Gastrocnemius medialis (tissue), 4 donors: ENCODE measurements at regions not wholly inside any gene's neighbourhood (a gene's known extent, or its start where the extent isn't known, plus 50 kb on each side); places are given as distances from the start of the nearest gene placed in this dataset.

ENCODE experiments used
- ATAC-seq, 2 donors: fragments of 150-250 bp; one replicate each; pipeline ENCODE4 v1.9.1; 2016
- DNase-seq, 2 donors: peaks; one replicate each; pipeline ENCODE4 v3.0.0-alpha.2; 2019
- H3K27ac ChIP-seq, 4 donors: fragments of 200-600 bp; sonication (generic); 1 replicate in 1 of 4; 2 replicates in 3 of 4; pipeline ENCODE4 v1.5.1; 2016 to 2018; ENCODE audit warnings: mild to moderate bottlenecking in 2 of 4, moderate library complexity in 1 of 4
- H3K27me3 ChIP-seq, 3 donors: fragments of 200-600 bp; sonication (generic) in 2 of 3; 1 replicate in 1 of 3; 2 replicates in 2 of 3; pipeline versions ENCODE4 v1.5.1 to v1.6.0; 2016 to 2019; ENCODE audit warnings: mild to moderate bottlenecking in 1 of 3, moderate library complexity in 1 of 3
- H3K36me3 ChIP-seq, 2 donors: fragments of 200-600 bp; sonication (generic) in 1 of 2; one replicate each; pipeline ENCODE4 v1.5.1; 2017 to 2018
- H3K4me1 ChIP-seq, 2 donors: fragments of 200-600 bp; sonication (generic) in 1 of 2; one replicate each; pipeline ENCODE4 v1.5.1; 2016 to 2017; ENCODE audit warnings: mild to moderate bottlenecking in 2 of 2
- H3K4me3 ChIP-seq, 4 donors: fragments of 200-600 bp; sonication (generic) in 3 of 4; 1 replicate in 1 of 4; 2 replicates in 3 of 4; pipeline ENCODE4 v1.5.1; 2016 to 2019; ENCODE audit warnings: mild to moderate bottlenecking in 2 of 4
- H3K9me3 ChIP-seq, 3 donors: fragments of 200-600 bp; sonication (generic) in 2 of 3; 1 replicate in 1 of 3; 2 replicates in 2 of 3; pipeline ENCODE4 v1.5.1; 2016 to 2019
- CTCF ChIP-seq, 5 experiments: fragments of 450-650 bp in 3 of 5; fragments of 200-600 bp in 2 of 5; sonication (generic) in 2 of 5; IDR thresholded peaks in 4 of 5; conservative IDR thresholded peaks in 1 of 5; 1 replicate in 4 of 5; 2 replicates in 1 of 5; pipeline ENCODE4 v1.5.1; 2016 to 2019; ENCODE audit warnings: antibody characterized with exemption in 5 of 5, mild to moderate bottlenecking in 3 of 5, moderate library complexity in 3 of 5
- POLR2A ChIP-seq, 2 donors: fragments of 450-650 bp; IDR thresholded peaks; one replicate each; pipeline ENCODE4 v1.6.1; 2017; ENCODE audit warnings: antibody characterized with exemption in 2 of 2, mild to moderate bottlenecking in 2 of 2, moderate library complexity in 2 of 2
- in situ Hi-C, 4 donors: fragments of 200-750 bp; cut with MboI; loops; one replicate each; pipeline versions ENCODE4 v1.15.0 to v1.8.0; 2017; ENCODE audit warnings: low sequenced_read_pairs in 4 of 4
- intact Hi-C: fragments of 100-400 bp; cut with DNase I; formaldehyde crosslinking; loops from one replicate; pipeline ENCODE4 v1.15.1; 2023; ENCODE audit warnings: low total_unique reads

- DNase-seq (no peak), ATAC-seq (no peak)
- H3K27me3 ChIP-seq: no peaks in the 10 kb centered on the region
- no peaks in the 10 kb centered on the region for H3K9me3 ChIP-seq
- no peak overlapping the region for H3K27ac ChIP-seq
- TF ChIP-seq CTCF (IDR thresholded peaks at IDR 0.05 in 4 of 5, conservative IDR thresholded peaks at IDR 0.05 in 1 of 5) (no peak), POLR2A (IDR thresholded peaks at IDR 0.05) (no peak)
- in situ Hi-C loops (no loop called here), intact Hi-C loops (no loop called here)
- no peak overlapping the region for H3K4me3 ChIP-seq
- no peaks in the 10 kb centered on the region for H3K4me1 ChIP-seq
- no peaks in the 10 kb centered on the region for H3K36me3 ChIP-seq
Measured at GRCh38 chr3:190172751-190173150, 52.1 kb upstream of the P3H2 start.
